ENCODE measurements at regions not wholly inside any gene's neighbourhood (a gene's known extent, or its start where the extent isn't known, plus 50 kb on each side); places are given as distances from the start of the nearest gene placed in this dataset.

GRCh38 chr2:150811259-150811855, 323.9 kb upstream of the RND3 start:
- TF ChIP-seq, protein P1, sequence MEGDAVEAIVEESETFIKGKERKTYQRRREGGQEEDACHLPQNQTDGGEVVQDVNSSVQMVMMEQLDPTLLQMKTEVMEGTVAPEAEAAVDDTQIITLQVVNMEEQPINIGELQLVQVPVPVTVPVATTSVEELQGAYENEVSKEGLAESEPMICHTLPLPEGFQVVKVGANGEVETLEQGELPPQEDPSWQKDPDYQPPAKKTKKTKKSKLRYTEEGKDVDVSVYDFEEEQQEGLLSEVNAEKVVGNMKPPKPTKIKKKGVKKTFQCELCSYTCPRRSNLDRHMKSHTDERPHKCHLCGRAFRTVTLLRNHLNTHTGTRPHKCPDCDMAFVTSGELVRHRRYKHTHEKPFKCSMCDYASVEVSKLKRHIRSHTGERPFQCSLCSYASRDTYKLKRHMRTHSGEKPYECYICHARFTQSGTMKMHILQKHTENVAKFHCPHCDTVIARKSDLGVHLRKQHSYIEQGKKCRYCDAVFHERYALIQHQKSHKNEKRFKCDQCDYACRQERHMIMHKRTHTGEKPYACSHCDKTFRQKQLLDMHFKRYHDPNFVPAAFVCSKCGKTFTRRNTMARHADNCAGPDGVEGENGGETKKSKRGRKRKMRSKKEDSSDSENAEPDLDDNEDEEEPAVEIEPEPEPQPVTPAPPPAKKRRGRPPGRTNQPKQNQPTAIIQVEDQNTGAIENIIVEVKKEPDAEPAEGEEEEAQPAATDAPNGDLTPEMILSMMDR (IDR thresholded peaks at IDR 0.05; ENCODE audit: low read depth, low read length), result no peak
- no peak for TF ChIP-seq EZH2phosphoT487 (IDR thresholded peaks at IDR 0.05; ENCODE audit: low read depth)
- no peak overlapping the region for H3K4me3 ChIP-seq (ENCODE audit: low read length)
- no peak overlapping the region for H3K9ac ChIP-seq (ENCODE audit: low read length)
- peak overlapping the region; percentile 17; the same call in 1 of the 2 replicates for H2AFZ ChIP-seq (ENCODE audit: low read depth, low read length)
- no peaks in the 10 kb centered on the region for H3K4me1 ChIP-seq (ENCODE audit: low read length)
- no peaks in the 10 kb centered on the region for H3K9me3 ChIP-seq (ENCODE audit: insufficient read depth, low read length)
- no peaks in the 10 kb centered on the region for H4K20me1 ChIP-seq (ENCODE audit: insufficient read depth, low read length)
- H3K27me3 ChIP-seq (ENCODE audit: low read depth, low read length), result no peaks in the 10 kb centered on the region
- no peaks in the 10 kb centered on the region for H3K79me2 ChIP-seq (ENCODE audit: low read length)
- no peaks in the 10 kb centered on the region for H3K36me3 ChIP-seq (replicated peaks; ENCODE audit: low read depth, low read length)
- H3K4me2 ChIP-seq (ENCODE audit: low read length), result no peak overlapping the region
- H3K27ac ChIP-seq (ENCODE audit: low read length), result no peak overlapping the region

DNA sequence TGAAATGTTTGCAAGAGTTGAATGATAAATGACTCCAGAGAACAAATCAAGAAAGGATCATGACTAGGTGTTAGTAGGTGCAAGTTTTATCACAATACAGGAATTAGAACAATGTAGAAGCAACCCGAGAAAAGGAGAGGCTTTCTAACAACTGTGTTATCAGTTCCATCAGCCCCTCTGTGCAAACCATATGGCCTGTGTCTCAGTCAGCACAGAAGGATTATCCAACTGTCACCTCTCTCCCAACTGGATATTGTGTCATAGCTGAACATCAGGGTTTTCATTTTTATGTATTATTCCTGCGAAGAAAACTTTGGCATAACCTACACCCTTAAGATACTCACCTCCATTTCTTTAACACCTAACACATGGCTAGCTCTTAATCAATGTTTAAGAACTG, 321.6 kb upstream of the RND3 start:
- no peaks in the 10 kb centered on the region for H3K27me3 ChIP-seq (ENCODE audit: low read depth, low read length)
- H3K27ac ChIP-seq (ENCODE audit: low read length), result no peak overlapping the region
- no peaks in the 10 kb centered on the region for H3K4me1 ChIP-seq (ENCODE audit: low read length)
- no peak overlapping the region for H3K9ac ChIP-seq (ENCODE audit: low read length)
- H3K9me3 ChIP-seq (ENCODE audit: insufficient read depth, low read length), result no peaks in the 10 kb centered on the region
- H3K79me2 ChIP-seq (ENCODE audit: low read length), result no peaks in the 10 kb centered on the region
- no peak overlapping the region for H3K4me2 ChIP-seq (ENCODE audit: low read length)
- H3K36me3 ChIP-seq (replicated peaks; ENCODE audit: low read depth, low read length), result no peaks in the 10 kb centered on the region
- H2AFZ ChIP-seq (ENCODE audit: low read depth, low read length), result no peak overlapping the region
- H4K20me1 ChIP-seq (ENCODE audit: insufficient read depth, low read length), result no peaks in the 10 kb centered on the region
- no peak overlapping the region for H3K4me3 ChIP-seq (ENCODE audit: low read length)
- TF ChIP-seq, protein P1 (IDR thresholded peaks at IDR 0.05; ENCODE audit: low read depth, low read length), result no peak
- no peak for TF ChIP-seq EZH2phosphoT487 (IDR thresholded peaks at IDR 0.05; ENCODE audit: low read depth)

DNA sequence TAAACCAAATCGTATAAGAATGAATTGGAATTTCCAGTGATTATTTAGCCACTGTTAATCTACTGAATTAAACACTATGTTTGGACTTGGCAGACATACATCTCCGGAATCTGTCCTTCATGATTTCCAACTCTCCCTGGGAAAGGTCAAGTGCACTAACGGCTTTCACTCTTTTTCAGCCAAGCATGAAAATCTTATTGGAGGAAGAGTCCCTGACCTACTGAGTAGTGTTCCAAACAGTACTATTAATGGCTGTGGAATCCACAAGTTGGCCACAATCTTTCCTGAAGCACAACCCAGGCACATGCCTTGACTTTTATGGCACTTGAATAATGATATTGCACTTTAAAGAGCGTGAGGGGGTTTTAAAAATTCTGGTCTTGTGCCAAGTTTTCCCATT, 318.9 kb upstream of the RND3 start:
- Histone ChIP-seq H3K27ac (ENCODE audit: low read length) (no peak overlapping the region), H3K9ac (ENCODE audit: low read length) (no peak overlapping the region), H3K9me3 (ENCODE audit: insufficient read depth, low read length) (no peaks in the 10 kb centered on the region), H2AFZ (ENCODE audit: low read depth, low read length) (no peak overlapping the region), H3K27me3 (ENCODE audit: low read depth, low read length) (no peaks in the 10 kb centered on the region), H3K4me2 (ENCODE audit: low read length) (no peak overlapping the region), H3K4me3 (ENCODE audit: low read length) (no peak overlapping the region), H3K4me1 (ENCODE audit: low read length) (no peaks in the 10 kb centered on the region), H4K20me1 (ENCODE audit: insufficient read depth, low read length) (no peaks in the 10 kb centered on the region), H3K36me3 (replicated peaks; ENCODE audit: low read depth, low read length) (no peaks in the 10 kb centered on the region), H3K79me2 (ENCODE audit: low read length) (no peaks in the 10 kb centered on the region)
- no peak for TF ChIP-seq EZH2phosphoT487 (IDR thresholded peaks at IDR 0.05; ENCODE audit: low read depth)
- TF ChIP-seq, protein P1 (IDR thresholded peaks at IDR 0.05; ENCODE audit: low read depth, low read length), result no peak

- Histone ChIP-seq H3K27ac (ENCODE audit: low read length) (no peak overlapping the region), H3K9ac (ENCODE audit: low read length) (no peak overlapping the region), H3K4me1 (ENCODE audit: low read length) (no peaks in the 10 kb centered on the region), H3K79me2 (ENCODE audit: low read length) (no peaks in the 10 kb centered on the region), H3K4me2 (ENCODE audit: low read length) (no peak overlapping the region), H3K9me3 (ENCODE audit: insufficient read depth, low read length) (no peaks in the 10 kb centered on the region), H2AFZ (ENCODE audit: low read depth, low read length) (no peak overlapping the region), H3K4me3 (ENCODE audit: low read length) (no peak overlapping the region), H3K36me3 (replicated peaks; ENCODE audit: low read depth, low read length) (no peaks in the 10 kb centered on the region), H3K27me3 (ENCODE audit: low read depth, low read length) (no peaks in the 10 kb centered on the region), H4K20me1 (ENCODE audit: insufficient read depth, low read length) (no peaks in the 10 kb centered on the region)
- TF ChIP-seq EZH2phosphoT487 (IDR thresholded peaks at IDR 0.05; ENCODE audit: low read depth), result no peak
- TF ChIP-seq, protein P1 (IDR thresholded peaks at IDR 0.05; ENCODE audit: low read depth, low read length), result no peak
Observed at GRCh38 chr2:150803689-150804398, 316.4 kb upstream of the RND3 start.

All from OCI-LY3 (cell line).